ENCODE measurements at regions not wholly inside any gene's neighbourhood (a gene's known extent, or its start where the extent isn't known, plus 50 kb on each side); places are given as distances from the start of the nearest gene placed in this dataset.

DNA sequence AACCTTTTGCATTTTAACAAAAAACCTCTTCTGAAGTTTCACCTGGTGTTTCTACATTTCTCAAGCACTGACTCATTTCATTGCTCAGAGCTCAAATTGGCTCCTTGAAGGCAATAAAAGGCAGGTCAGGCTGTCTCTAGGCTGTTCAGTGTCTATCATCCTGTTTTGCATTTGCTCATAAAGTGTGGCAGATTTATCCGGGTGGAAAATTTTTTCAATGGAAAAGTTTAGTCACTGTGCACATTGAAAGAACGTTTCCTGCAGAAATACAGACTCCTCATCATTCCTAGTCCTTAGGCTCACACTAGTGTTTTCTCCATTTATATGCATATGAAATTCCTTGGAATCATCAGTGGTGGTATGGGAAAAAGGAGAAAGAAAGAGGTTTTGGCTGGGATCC, 114.2 kb upstream of the DGKB start:
- no peak for TF ChIP-seq SETDB1 (IDR thresholded peaks at IDR 0.05; ENCODE audit: insufficient read length, low read length)
- TF ChIP-seq, protein P1, sequence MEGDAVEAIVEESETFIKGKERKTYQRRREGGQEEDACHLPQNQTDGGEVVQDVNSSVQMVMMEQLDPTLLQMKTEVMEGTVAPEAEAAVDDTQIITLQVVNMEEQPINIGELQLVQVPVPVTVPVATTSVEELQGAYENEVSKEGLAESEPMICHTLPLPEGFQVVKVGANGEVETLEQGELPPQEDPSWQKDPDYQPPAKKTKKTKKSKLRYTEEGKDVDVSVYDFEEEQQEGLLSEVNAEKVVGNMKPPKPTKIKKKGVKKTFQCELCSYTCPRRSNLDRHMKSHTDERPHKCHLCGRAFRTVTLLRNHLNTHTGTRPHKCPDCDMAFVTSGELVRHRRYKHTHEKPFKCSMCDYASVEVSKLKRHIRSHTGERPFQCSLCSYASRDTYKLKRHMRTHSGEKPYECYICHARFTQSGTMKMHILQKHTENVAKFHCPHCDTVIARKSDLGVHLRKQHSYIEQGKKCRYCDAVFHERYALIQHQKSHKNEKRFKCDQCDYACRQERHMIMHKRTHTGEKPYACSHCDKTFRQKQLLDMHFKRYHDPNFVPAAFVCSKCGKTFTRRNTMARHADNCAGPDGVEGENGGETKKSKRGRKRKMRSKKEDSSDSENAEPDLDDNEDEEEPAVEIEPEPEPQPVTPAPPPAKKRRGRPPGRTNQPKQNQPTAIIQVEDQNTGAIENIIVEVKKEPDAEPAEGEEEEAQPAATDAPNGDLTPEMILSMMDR (tag by site-specific recombination; IDR thresholded peaks at IDR 0.05) = no peak
- no peak for TF ChIP-seq YY1 (tag by site-specific recombination; IDR thresholded peaks at IDR 0.05)
- no peak for TF ChIP-seq MYNN (tag by site-specific recombination; IDR thresholded peaks at IDR 0.05; ENCODE audit: borderline replicate concordance)
- TF ChIP-seq, protein P2, sequence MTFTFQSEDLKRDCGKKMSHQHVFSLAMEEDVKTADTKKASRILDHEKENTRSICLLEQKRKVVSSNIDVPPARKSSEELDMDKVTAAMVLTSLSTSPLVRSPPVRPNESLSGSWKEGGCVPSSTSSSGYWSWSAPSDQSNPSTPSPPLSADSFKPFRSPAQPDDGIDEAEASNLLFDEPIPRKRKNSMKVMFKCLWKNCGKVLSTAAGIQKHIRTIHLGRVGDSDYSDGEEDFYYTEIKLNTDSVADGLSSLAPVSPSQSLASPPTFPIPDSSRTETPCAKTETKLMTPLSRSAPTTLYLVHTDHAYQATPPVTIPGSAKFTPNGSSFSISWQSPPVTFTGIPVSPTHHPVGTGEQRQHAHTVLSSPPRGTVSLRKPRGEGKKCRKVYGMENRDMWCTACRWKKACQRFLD (tag by site-specific recombination; IDR thresholded peaks at IDR 0.05) = no peak
- no peak for TF ChIP-seq TCF7L2 (IDR thresholded peaks at IDR 0.05; ENCODE audit: borderline replicate concordance, low read depth, low read length)
- TF ChIP-seq, protein P3, sequence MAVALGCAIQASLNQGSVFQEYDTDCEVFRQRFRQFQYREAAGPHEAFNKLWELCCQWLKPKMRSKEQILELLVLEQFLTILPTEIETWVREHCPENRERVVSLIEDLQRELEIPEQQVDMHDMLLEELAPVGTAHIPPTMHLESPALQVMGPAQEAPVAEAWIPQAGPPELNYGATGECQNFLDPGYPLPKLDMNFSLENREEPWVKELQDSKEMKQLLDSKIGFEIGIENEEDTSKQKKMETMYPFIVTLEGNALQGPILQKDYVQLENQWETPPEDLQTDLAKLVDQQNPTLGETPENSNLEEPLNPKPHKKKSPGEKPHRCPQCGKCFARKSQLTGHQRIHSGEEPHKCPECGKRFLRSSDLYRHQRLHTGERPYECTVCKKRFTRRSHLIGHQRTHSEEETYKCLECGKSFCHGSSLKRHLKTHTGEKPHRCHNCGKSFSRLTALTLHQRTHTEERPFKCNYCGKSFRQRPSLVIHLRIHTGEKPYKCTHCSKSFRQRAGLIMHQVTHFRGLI (tag by site-specific recombination; IDR thresholded peaks at IDR 0.05) = no peak
- no peak for TF ChIP-seq ZNF174 (tag by site-specific recombination; IDR thresholded peaks at IDR 0.05)
- TF ChIP-seq SP2 (tag by site-specific recombination; IDR thresholded peaks at IDR 0.05) = no peak
- TF ChIP-seq, protein P4, sequence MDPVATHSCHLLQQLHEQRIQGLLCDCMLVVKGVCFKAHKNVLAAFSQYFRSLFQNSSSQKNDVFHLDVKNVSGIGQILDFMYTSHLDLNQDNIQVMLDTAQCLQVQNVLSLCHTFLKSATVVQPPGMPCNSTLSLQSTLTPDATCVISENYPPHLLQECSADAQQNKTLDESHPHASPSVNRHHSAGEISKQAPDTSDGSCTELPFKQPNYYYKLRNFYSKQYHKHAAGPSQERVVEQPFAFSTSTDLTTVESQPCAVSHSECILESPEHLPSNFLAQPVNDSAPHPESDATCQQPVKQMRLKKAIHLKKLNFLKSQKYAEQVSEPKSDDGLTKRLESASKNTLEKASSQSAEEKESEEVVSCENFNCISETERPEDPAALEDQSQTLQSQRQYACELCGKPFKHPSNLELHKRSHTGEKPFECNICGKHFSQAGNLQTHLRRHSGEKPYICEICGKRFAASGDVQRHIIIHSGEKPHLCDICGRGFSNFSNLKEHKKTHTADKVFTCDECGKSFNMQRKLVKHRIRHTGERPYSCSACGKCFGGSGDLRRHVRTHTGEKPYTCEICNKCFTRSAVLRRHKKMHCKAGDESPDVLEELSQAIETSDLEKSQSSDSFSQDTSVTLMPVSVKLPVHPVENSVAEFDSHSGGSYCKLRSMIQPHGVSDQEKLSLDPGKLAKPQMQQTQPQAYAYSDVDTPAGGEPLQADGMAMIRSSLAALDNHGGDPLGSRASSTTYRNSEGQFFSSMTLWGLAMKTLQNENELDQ (tag by site-specific recombination; IDR thresholded peaks at IDR 0.05; ENCODE audit: low read depth) = no peak
- no peak for TF ChIP-seq SP3 (tag by site-specific recombination; IDR thresholded peaks at IDR 0.05)
- no peak for TF ChIP-seq ZNF274 (IDR thresholded peaks at IDR 0.05; ENCODE audit: low read length)
- no peak for TF ChIP-seq ZNF274 (tag by site-specific recombination; IDR thresholded peaks at IDR 0.05; ENCODE audit: borderline replicate concordance)
